GM12874 (cell line): ENCODE measurements at regions not wholly inside any gene's neighbourhood (a gene's known extent, or its start where the extent isn't known, plus 50 kb on each side); places are given as distances from the start of the nearest gene placed in this dataset.

Experiments
- TF ChIP-seq, protein P1 (sequence below): IDR thresholded peaks from 2 replicates; pipeline ENCODE4 v1.5.1; 2011; ENCODE audit warnings: low read depth, mild to moderate bottlenecking, control low read depth, low read length, moderate library complexity; ENCODE audit not compliant: insufficient read depth

DNA sequence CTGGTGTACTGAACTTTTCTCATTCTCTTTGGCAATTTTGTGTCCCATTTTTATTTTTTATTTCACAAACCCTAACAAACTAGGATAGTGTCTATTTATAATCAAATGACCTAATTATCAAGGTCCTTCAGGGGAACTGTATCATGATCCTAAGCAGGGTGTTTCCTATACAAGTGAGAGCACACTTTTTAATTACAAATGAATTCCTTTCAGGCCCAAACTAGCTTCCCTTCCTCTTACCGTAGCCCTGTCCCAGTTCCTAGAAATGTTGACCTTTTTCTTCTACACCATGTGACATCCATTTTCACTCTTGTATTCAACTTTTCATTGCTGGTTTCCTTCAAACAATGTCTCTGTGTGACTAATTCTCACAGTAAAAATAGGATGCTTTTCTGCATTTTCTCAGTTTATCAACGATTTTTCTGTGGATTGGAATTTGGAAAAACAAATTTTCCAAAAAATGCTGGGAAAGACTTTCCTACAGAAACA, 411.4 kb downstream of the CCDC91 start:
- TF ChIP-seq, protein P1, sequence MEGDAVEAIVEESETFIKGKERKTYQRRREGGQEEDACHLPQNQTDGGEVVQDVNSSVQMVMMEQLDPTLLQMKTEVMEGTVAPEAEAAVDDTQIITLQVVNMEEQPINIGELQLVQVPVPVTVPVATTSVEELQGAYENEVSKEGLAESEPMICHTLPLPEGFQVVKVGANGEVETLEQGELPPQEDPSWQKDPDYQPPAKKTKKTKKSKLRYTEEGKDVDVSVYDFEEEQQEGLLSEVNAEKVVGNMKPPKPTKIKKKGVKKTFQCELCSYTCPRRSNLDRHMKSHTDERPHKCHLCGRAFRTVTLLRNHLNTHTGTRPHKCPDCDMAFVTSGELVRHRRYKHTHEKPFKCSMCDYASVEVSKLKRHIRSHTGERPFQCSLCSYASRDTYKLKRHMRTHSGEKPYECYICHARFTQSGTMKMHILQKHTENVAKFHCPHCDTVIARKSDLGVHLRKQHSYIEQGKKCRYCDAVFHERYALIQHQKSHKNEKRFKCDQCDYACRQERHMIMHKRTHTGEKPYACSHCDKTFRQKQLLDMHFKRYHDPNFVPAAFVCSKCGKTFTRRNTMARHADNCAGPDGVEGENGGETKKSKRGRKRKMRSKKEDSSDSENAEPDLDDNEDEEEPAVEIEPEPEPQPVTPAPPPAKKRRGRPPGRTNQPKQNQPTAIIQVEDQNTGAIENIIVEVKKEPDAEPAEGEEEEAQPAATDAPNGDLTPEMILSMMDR, result no peak

DNA sequence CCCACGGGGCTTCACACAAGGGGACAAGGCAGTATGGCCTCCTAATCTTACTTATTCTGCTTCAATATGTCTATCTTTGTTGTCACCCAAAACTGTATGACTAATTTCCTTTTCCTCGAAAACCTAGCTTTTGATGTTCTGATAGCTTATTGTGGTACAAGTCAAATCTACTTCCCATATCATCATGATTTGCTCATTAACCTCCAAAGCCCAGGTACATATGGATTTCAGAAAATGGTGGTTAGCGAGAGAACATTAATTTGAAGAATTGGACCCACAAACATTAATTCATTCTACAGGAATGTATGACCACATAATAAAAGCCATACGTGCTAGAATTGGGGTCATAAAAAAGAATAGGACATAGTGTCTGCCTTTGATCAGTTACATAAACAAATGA, 412.5 kb downstream of the CCDC91 start:
- TF ChIP-seq, protein P1, result no peak

DNA sequence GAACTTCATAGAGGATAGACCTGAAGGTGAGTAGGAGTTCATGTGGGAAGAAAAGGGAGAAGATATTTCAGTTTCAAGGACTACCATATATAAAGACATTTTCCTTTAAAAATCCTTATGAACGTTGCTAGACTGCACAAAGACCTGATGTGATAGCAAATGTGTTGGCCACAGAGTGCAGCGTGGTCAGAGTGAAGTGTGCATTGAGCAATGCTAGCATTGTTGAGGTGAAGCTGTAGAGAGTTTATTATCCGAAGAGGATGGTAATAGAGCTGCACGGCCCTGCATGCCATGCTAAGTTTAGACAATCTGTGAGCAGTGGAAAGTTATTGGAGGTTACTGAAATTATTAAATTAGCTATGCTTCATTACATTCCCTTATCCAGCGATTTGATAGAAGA, 413.0 kb downstream of the CCDC91 start:
- TF ChIP-seq, protein P1, result no peak

DNA sequence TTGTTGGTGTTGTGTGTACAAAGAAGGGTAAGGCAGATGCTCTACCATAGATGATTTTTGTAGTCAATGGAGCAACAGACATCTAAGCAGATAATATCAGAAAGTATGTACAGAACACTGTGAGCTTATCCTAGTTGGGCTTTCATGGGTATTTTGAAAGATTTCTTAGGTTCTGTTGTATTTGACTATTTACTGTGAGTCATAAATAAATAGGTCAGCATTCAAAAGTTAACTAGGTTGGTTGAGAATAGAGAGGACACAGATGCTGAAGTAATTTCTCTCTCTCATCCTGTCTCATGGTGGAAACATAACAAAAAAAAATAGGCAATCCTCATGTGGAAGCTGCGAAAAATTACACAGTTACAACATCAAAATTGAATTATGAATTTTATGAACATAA, 413.5 kb downstream of the CCDC91 start:
- TF ChIP-seq, protein P1, result no peak

DNA sequence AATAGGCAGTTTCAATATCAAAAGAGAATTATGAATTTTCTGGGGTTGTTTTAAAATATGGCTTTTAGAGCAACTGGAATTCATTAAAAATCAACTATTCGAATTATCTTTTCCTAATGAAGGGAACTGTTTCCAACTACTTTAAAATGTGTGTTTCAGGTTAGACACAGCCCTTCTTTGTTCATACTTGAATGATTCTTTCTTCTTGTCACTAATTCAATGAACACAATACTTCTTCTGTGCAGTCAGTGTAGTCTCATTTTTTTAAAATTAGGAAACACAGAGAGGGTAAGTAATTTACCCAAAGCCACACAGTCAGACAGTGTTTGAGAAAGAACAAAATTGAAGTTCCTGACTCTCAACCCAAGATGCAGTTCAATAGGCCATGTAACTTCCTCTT, 414.0 kb downstream of the CCDC91 start:
- TF ChIP-seq, protein P1, result no peak

DNA sequence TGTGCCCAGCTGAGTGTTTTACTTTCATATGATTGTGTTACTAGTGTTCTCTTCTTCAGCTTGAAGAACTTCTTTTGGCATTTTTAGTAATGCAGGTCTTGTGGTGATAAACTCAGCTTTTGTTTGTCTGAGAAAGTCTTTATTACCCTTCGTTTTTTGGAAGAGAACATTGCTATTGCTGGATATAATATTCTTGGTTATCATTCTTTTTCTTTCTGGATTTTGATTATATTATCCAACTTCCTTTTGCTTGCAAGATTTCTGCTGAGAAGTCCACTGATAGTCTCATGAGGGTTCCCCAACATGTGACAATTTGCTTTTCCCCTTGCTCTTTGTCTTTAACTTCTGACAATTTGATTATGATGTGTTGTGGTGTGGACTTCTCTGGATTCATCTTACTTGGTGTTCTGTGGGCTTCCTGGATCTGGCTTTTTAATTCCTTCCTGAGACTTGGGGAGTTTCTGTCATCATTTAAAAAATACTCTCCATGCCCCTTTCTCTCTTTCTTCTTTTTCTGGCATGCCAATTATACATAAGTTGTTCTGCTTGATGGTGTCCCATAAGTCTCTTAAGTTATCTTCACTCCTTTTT, 416.8 kb downstream of the CCDC91 start:
- TF ChIP-seq, protein P1, result no peak

DNA sequence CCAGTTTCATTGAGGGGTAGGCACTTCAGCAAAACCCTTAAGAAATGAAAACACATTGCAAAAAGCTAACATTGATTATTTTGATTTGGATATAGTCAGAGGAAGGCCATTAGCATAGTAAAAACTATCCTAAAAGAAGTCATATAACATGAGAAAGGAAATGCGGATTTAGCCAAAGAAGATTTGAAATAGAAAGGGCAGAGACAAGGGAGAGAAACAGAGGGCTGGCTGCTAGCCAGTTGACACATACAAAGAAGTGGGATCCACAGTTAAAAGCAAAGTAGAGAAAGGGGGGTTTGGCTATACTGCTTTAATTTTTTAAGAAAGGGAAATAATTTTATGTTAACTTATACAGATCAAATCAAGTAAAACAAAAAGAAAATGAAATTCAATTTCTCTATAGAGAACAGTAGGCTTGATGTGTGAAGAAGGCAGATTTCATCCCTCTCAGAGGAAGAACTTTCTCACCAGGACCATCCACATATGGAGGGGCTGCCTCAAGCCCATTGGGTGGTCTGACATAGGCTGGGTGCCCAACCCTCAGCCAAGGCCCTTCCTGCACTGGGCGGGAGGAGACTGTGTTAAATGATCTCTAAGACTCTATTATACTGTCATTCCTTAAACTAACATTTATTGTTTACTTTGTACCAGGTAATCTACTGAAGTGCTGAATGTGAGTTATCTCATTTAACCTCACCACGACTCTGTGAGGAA, 420.3 kb downstream of the CCDC91 start:
- TF ChIP-seq, protein P1, result no peak
